Limb (tissue), 2 donors: ENCODE measurements at regions not wholly inside any gene's neighbourhood (a gene's known extent, or its start where the extent isn't known, plus 50 kb on each side); places are given as distances from the start of the nearest gene placed in this dataset.

ENCODE experiments used
- DNase-seq, 2 donors: peaks; one replicate each; pipeline ENCODE4 v3.0.0-alpha.2; 2016; ENCODE audit errors: extremely low spot score in 2 of 2

DNA sequence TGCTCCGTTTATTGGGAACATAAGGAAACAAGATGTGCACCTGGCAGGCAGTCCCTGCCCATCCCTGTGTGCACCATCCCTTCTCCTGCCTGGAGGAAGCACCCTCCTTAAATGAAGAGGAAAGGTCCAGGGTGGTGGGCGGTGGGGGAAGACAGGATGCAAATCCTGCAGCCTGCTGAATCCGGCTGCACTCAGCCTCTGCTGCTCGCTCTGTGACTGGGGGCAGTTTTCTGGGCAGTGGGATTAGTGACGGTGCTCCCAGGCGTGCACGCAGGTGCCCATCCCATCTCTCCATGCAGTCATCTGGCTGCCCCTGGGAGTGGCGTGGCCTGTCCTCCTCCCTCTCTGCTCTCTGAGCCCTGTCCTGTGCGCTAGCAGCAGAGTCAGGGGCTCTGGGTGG is 371.3 kb upstream of the MYT1L start:
- no peak for DNase-seq

DNA sequence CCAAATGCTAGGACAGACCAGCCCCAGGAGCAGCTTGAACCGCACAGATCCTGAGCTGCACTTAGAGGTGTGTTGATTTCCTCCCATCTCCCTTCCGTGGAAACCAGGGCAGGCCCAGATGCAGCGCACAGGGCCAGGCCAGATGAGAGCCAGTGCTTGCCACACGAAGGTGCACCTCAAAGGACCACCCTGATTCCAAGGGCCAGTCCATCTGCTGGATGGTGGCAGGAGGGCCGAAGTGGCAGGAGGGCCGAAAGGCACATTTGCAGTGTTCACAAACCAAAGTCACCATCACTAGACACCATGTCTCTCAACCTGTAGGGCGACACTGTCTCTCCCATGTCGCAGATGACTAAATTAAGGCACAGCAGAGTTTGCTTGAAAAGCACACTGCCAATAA is 370.7 kb upstream of the MYT1L start:
- DNase-seq: no peak

DNA sequence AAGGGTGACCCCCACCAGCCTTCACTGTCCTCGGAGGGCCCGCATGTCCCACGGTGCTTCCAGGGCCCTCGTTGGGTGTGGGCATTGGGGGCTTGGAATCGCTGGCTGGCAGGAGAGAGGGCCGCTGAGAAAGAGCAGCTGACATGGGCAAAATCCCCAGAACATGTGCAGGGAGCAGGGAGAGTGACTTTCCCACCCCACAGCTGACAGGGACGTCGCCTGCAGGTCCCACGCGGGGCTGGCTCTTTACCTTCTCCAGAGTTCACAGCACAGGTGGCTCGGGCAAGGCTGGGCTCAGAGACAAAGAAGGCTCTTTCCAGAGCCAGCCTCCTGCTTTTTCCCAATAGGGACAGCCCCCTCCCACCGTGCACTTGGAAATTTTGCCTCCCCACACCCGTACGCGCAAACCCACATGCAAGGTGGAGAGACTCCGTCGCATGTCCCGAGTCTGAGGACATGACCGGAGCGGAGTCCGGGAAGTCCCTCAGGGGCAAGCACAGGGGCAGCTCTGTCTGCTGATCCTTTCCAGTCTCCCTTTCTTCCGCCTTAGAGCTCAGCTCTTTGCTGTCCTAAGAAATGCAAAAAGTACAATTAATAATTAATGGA is 370.2 kb upstream of the MYT1L start:
- DNase-seq: no peak

DNA sequence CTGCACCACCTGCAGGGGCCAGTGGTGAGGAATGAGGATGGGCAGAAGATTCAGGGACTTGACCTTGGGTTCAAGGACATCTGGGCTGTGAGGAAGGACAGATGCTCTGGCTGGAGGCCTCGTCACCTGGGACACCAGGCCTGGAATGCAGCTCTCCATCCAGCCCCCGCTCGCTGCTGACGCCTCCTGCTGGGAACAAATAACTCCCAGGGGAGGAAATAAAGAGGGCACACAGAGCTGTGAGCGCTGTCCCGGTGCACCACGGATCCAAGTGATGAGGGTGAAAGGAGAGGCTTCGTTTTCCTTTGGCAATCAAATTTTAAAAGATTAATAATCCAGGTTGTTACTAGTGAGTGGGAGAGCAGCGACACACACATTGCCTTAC is 368.0 kb upstream of the MYT1L start:
- no peak for DNase-seq

DNA sequence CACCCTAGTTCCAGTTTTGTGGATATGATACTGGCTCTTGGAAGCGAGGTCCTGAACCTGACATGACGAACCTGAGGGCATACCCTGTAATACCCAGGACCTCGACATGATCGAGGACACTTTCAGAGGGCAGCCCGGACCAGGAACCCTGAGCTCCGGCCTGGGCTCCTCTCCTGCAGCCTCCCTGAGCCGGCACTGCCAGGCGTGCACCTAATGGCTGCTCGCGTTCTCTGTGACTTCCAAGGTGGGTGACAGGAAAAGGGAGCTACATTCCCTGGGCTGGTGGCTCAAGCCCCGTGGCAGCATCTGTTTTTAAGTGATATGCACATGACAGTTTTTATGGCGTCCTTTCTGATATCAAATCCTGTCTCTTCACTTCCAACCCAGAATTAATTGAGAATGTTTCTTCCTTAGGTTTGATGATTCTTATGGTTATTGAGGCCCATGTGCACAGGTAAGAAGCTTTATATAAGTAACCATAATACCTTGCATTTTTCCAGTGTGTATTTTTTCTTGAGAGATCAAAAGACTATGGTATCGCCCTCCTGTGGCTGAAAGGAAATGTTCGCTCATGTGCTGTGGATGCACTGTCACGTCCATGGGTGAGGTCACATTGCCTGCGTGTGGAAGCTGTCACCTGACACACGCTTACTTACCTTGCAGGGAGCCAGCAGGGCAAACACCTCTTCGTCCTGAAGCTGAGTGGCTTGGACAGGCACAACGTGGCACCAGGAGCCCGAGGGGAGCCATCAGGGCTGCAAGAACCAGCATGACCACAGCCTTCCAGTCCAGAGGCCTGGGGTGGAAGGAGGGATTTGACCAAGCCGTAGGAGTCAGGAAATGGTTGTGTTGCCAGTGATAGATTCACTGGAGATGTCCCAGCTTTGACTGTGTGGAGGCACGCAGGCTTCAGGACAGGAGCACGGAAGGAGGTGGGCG is 367.4 kb upstream of the MYT1L start:
- DNase-seq: no peak

DNA sequence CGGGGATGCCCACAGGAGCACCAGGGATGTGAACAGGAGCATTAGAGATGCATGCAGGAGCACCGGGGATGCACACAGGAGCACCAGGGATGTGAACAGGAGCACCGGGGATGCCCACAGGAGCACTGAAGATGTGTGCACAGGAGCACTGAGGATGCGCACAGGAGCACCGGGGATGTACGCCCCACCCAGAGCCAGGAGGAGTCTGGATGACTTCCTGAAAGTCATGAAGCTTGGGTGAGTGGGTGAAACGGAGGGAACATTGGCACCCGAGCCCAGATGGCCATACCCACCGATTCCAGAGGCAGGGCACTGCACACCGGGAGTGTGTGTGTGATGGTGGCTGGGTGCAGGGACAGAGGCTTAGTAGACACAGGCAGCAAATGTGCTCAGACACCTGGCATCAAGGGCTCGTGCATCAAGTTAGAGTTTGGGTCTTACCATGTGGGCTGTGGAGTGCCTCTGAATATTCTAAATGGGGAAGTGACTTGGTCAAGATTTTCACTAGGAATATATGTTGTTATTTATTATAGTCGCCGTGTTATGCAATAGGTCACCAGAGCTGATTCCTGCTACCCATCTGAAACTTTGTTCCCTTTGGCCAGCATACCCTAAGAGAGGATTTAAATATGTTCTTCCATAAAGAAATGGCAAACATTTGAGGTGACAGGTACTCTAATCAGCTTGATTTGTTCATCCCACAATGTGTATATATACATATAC is 365.8 kb upstream of the MYT1L start:
- DNase-seq: no peak

DNA sequence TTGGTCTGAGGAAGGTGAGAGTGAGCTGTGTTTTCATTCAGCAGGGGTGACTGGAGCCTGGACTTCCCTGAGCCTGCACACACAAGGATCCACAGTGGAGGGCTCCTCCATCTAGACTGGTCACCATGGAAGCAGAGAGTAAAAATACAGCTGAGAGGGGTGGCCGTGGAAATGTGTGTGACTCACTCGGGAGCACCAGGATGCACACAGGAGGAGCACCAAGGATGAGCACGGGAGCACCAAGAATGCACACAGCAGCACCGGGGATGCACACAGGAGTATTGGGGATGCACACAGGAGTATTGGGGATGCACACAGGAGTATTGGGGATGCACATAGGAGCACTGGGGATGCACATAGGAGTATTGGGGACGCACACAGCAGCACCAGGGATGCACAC is 365.2 kb upstream of the MYT1L start:
- no peak for DNase-seq

DNA sequence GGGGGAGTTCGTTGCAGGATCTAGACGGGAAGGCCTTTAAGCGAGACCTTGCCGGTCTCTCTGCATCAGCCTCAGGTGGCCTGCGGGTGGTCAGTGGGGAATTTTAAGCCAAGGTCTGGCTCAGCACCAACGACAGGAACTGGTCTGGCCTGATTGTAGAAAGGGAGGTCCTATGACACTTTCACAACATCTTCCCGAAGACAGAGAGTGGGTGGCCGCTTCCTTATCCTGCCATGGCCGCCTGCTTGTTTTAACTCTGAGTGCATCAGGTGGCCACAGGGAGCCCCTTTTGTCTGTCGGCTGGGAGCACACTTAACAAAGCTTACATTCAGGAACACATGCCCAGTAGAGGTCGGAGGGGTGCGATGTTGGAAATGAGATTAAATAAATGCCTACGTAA is 363.7 kb upstream of the MYT1L start:
- no peak for DNase-seq

DNA sequence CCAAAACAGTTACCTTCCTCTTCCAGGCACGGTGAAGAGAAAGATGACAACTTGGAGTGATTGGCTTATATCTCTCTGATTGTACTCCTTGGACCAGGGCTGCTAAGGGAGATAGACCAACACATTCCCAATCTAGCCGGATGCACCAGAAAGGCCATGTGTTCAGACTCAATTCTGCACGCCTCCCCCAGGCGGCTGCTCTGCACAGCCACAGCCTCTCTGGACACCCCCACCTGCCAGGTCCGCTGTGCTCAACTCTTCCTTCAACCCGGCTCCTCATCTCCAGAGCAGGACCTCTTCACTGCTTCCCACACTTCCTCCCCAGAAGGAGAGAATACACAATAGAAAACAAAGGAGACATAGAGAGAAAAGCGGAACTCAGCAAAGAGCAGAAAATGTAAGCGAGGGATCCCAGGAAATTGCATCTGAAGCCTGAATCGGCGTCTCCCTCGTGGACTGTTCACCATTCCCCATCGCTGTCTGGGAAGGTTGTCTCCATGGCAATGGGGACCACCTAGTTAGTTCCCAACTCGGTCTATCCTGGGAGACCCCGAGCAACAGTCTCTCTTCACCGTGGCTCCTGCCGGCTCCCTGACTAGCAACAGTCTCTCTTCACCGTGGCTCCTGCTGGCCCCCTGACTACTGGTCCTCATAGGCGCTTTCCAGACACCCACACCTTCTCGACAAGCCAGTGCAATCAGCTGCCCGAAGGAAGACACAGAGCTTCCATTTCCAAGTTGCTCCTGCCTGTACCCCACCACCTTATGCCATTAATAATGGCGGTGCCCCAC is 361.7 kb upstream of the MYT1L start:
- DNase-seq: no peak

DNA sequence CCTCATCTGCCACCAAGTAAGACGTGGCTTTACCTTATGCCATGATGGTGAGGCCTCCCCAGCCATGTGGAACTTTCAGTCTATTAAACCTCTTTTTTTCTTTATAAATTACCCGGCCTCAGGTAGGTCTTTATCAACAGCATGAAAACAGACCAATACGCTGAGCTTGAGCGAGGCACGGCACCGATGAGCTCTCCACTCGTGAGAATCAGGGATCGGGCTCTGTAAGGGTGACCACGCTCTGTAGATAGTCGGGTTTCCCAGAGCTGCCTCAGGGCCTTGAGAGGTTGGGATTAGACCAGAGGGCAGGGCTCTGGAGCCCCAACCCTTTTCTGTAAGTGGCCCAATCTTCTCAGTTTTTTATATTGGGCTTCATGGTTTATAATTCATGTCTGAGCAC is 360.3 kb upstream of the MYT1L start:
- no peak for DNase-seq

DNA sequence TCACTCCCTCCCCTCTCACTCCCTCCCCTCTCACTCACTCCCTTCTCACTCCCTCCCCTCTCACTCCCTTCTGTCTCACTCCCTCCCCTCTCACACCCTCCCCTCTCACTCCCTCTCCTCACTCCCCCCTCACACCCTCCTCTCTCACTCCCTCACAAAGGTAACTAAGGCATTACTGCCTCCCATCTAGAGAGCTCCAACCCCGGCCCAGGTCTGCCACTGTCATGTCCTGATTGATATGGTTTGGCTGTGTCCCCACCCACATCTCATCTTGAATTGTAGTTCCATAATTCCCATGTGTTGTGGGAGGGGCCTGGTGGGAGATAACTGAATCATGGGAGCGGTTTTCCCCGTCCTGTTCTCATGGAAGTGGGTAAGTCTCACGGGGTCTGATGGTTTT is 359.9 kb upstream of the MYT1L start:
- no peak for DNase-seq

DNA sequence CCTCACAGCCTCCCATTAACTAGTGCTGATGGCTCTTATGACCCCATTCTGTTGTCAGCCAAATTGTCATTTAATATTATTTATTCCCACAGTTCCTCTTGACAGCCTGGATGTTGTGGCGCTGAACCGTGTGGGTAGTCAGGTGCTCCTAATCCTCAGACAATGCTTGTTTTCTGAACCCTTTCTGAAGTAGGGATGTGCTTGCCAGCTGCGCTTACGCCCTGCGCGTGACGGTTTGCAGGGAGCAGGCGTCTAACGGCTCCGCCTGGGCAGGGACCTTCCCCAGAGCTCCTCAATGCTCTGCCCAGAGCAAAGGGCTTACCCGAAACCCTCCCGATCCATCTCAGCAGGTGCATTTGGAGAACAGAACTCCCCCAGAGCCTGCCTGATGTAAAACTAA is 358.2 kb upstream of the MYT1L start:
- DNase-seq: no peak

DNA sequence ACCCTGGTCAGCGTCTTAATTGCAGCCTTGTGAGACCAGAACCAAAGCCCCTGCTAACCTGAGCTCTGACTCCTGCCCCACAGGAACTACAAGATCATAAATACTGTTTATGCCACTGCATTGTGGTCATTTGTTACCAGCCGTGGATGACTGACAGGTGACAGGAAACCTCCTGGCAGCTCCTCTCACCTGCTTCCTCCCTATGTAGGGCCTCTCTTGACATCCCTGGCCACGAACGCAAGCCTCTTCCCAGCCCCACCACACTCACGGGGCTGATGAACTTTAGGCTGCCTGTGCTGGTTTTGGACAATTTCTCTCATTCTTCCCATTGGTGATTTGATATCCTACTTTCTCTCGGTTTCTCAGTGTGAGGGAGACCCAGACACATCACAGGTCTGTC is 357.2 kb upstream of the MYT1L start:
- DNase-seq: no peak

DNA sequence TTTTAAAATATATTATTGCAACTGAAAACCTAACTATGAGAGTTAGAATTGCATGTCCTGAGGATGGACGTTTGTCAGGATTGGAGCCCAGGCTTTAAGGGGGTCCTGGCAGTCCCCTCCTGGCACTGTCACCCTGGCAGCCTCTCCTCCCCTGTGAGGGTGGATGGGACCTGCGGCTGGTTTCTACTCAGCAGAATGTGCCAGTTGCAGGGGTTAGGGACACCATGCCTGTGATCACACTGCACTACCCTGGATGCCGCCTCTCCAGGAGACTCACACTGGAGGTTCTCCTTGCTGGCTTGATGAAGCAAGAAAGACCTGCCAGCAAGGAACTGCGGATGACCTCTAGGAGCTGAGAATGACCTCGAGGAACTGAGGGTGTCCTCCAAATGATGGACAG is 356.7 kb upstream of the MYT1L start:
- no peak for DNase-seq

DNA sequence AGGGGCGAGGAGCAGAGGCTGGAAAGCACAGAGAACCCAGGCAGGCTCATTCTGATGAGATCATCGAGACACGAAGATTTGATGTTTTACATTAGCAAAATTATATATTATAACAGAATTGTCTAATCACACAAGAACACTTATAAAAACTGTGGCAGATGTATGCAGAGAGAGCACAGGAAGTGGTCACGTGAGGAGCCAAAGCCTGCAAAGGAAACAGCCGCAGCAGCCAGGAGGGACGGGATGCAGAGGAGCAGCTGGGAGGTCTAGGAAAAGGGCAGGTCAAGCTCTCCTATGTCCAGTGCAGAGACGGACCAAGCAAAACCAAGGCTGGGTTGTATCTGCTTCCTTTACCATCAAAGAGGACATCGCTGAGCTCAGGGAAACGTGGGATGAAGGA is 355.1 kb upstream of the MYT1L start:
- no peak for DNase-seq

DNA sequence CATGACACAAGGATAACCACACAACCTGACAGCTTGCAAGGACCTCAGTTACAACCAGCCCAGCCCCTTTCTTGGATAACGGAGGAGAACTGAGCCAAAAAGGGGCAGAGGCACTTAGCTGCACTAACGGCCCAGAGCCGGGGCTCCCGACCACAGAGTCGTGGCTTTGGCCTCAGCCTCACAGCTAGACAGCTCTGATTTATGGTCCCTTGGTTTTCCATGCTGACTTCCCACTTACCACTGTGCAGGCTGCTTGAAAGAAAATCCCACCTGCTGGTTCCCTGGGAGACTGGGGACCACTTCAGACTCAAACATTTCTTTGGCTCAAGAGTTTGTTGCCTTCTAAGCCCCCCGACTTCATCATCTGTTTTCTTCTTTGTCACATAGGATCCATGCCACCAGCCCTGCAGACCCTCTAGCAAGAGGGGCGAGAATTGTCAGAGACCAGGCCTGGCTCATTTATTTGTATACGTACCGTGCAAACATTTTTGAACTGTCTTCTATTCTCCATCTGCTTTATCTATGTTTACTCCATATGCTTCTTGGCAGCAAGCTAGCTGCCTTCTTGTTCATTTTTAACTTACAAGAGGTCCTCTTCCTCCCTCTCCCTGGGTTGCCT is 352.6 kb upstream of the MYT1L start:
- no peak for DNase-seq

DNA sequence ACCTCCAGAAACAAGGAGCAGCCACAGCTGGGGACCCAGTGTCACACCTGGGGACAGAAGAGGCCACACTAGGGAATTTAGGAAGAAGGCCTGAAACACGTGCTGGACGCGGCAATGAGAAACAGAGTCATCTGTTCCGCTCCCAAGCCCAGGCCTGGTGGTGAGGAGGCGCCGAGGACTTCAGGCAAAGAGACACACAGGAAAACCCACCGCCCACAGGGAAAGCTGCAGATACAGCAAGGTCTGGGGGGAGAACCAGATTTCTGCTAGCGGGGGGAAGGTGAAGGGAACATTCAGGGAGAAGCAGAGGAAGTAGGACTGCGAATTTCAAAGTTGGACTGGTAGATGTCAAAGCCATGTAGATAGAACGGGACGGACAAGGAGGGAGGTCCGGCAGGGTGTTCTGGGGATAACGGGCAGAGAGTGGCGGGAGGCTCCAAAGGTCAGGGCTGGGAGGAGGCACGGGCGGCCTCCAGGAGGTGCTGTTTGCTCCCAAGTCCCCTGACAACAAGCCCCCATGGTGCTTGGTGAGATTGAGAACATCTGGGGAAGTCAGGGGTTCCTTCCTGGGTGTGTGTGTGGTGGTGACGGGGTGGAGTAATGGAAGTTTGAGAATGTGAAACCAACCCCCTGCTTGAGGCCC is 351.7 kb upstream of the MYT1L start:
- no peak for DNase-seq

DNA sequence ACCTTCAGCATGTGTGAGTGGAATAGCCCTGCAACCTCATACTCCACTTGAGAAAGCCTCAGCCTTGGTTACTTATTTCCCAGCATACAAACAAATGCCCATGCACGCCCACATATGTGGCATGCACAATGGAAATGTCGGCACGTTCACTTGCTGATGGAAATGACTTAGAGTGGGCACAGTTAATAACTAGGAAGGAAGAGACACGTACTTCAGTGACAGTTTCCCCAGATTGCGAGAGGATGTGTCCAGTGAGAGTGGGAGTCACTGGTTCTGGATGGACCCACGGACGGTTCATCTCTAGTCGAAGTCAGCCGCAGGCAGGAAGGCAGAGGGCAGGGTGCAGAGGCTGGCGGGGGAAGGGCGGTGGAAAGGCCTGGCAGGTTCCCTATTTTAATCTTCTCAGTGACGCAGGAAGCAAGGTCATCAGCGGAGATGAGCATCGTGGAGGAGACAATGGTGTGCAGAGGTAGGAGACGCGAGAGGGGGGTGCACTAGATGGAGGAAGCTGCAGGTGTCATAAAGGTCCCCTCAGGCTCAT is 350.7 kb upstream of the MYT1L start:
- DNase-seq: no peak

DNA sequence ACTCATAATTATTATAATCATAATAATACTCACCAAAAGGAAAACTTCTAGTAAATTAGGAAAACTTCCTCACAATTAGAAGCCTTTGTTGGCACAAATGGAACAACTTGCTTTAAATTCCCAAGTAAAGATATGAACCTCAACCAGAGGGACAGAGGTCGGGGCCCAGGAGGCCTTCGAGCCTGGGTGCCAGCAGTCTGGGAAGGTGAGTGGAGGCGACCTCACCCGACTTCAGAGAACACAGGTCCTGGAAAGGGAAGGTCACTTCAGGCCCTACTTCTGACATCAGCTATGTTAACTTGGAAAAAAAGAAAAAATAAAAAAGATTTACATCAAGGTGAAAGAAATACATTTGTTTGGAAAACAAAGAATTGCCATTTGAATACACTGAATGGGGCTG is 350.0 kb upstream of the MYT1L start:
- DNase-seq: no peak

DNA sequence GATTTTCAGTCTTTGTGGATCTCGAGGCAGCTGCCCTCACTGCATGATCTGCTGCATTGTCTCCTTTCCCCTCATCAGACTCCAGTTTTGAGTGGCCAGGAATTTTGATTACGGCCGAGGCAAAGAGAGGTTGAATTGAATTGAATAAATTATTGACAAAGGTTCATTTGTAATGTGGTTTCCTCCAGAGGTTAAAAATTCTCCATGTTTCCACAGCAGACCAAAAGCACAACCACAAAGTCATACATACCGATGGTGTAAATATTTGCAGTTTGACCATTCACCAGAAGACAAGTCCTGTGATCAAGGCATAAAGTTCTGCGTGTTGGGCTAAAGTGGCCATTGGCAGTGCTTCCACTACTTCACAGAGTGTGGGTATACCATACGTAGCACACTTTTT is 343.8 kb upstream of the MYT1L start:
- DNase-seq: no peak

DNA sequence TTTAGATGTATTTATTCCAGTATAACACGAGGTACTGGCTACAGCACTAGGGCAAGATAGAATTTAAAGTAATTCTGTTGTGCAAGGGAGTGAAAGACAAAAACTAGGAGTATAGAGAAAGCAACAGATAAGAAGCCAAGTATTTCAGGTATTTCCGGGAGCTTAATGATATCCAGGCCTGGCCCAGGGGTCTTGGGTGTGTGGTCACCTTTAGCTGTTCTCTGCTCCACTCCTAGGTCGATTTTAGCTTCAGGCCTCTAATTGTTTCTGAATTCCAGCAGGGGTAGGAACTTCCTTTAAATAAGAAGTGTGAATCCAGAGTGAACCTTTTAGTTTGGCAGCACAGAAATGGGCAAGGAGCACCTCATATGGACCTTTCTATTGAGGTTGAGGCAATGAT is 342.3 kb upstream of the MYT1L start:
- DNase-seq: no peak
